Activated naive CD8-positive, alpha-beta T cell (primary cell): ENCODE measurements at regions not wholly inside any gene's neighbourhood (a gene's known extent, or its start where the extent isn't known, plus 50 kb on each side); places are given as distances from the start of the nearest gene placed in this dataset.

Experiments used
- H3K27ac Mint-ChIP-seq: one replicate; pipeline ENCODE4 v1.8.0; 2021; ENCODE audit warnings: mixed read lengths
- H3K27me3 Mint-ChIP-seq: one replicate; pipeline ENCODE4 v1.8.0; 2021; ENCODE audit warnings: mixed read lengths
- H3K36me3 Mint-ChIP-seq: one replicate; pipeline ENCODE4 v1.8.0; 2021; ENCODE audit warnings: mixed read lengths
- H3K4me1 Mint-ChIP-seq: one replicate; pipeline ENCODE4 v1.8.0; 2021; ENCODE audit warnings: low read depth, mixed read lengths
- H3K4me3 Mint-ChIP-seq: one replicate; pipeline ENCODE4 v1.8.0; 2021; ENCODE audit warnings: mild to moderate bottlenecking, mixed read lengths
- H3K9me3 Mint-ChIP-seq: one replicate; pipeline ENCODE4 v1.8.0; 2021; ENCODE audit warnings: low read depth, mixed read lengths

DNA sequence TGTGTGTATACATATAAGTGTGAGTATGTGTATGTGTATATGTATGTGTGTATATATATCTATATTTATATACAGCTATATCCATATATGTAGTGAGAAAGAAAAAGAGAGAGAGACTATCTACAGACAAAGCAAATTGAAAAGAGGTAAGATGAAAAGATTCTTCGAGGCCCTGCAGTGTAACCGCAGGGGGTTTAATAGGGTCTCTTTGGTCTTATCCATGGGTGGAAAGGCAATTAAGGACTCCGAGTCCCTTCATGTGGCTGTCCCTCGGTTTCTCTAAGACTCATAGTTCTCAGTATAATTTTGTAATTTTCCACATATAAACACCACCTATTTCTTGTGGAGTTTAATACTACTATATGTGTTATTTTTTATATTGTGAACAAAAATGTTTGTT is 50.6 kb upstream of the JAZF1 start:
- Mint-ChIP-seq H3K4me1 (no peaks in the 10 kb centered on the region), H3K27ac (no peak overlapping the region), H3K4me3 (no peak overlapping the region), H3K36me3 (peaks cover 2% of the 10 kb centered on the region), H3K27me3 (peaks cover 9% of the 10 kb centered on the region), H3K9me3 (no peaks in the 10 kb centered on the region)

DNA sequence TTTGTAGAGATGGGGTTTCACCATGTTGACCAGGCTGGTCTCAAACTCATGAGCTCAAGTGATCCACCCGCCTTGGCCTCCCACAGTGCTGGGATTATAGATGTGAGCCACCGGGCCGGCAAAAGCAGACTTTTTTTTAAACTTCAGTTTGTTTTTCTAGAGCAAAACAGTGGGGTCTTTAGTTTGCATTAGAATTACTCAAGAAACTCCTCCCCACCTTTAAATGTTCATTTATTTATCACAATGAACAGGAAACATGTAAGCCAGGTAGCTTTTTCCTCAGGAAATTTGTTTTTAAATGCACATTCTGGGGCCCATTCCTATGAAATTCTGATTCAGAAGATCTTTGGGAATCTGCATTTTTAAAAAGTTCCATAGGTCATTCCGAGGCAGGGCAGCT is 56.0 kb upstream of the JAZF1 start:
- peaks cover 8% of the 10 kb centered on the region for H3K27me3 Mint-ChIP-seq
- no peak overlapping the region for H3K27ac Mint-ChIP-seq
- H3K4me1 Mint-ChIP-seq: peaks cover 9% of the 10 kb centered on the region
- H3K4me3 Mint-ChIP-seq: no peak overlapping the region
- H3K9me3 Mint-ChIP-seq: no peaks in the 10 kb centered on the region
- peaks cover 2% of the 10 kb centered on the region for H3K36me3 Mint-ChIP-seq

DNA sequence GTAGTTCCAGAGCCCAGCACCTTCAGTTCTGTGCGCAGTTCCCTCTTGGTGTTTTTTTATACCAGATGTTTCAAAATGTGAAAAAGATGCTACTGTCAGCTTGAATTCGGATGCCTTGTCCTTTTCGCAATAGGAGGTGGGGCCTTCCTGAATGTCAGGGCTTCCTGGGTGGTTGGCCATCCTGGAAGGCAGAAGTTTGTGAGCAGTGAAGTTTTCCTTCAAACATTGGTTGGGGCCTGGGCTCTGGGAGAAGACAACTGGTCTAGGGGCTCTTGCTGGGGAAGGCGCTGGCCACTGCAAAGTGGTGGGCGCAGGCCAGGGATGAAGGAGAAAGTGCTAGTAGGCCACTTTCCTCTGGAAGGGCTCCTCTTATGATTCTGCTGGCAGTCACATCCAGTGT is 56.8 kb upstream of the JAZF1 start:
- peaks cover 2% of the 10 kb centered on the region for H3K36me3 Mint-ChIP-seq
- peaks cover 9% of the 10 kb centered on the region for H3K4me1 Mint-ChIP-seq
- no peaks in the 10 kb centered on the region for H3K9me3 Mint-ChIP-seq
- peaks cover 7% of the 10 kb centered on the region for H3K27me3 Mint-ChIP-seq
- H3K27ac Mint-ChIP-seq: no peak overlapping the region
- H3K4me3 Mint-ChIP-seq: no peak overlapping the region

DNA sequence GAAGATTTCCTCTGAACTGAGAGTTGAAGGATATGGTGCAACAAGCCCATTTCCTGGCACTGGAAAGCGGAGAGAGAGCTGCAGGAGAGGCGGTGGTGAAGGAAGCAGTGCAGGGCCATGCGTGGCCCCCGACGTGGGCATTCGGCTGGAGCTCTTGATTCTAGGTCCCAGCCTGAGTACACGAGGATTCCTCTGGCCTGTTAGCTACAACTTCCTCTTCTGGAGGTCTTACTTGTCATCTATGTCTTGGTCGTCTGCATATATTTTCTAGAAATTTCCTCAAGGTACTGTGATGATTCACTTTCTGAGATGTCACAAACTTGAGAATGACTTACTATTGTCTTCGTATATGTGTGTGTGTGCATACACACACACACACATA is 59.2 kb upstream of the JAZF1 start:
- H3K27ac Mint-ChIP-seq: peak overlapping the region; percentile 64
- H3K9me3 Mint-ChIP-seq: no peaks in the 10 kb centered on the region
- H3K27me3 Mint-ChIP-seq: peaks cover 5% of the 10 kb centered on the region
- H3K4me3 Mint-ChIP-seq: no peak overlapping the region
- peaks cover 9% of the 10 kb centered on the region for H3K4me1 Mint-ChIP-seq
- peaks cover 2% of the 10 kb centered on the region for H3K36me3 Mint-ChIP-seq

DNA sequence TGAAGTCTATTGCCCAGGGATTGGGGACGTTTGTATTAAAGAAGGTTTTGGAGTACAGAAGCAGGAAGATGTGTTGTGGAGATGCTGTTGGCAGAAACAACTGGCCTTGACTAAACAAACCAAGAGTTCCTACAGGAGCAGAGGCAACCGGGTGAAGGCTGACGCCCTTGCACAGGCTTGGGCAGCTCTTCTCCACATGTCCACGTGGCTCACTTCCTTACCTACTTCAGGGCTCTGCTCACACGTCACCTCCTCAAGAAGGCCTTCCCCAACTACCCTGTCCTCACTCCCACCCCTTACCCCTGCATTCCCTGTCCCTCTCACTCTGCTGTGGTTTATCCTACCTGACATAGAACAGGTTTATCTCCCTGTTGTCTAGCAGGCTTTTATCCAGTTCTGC is 59.9 kb upstream of the JAZF1 start:
- peaks cover 4% of the 10 kb centered on the region for H3K27me3 Mint-ChIP-seq
- peaks cover 9% of the 10 kb centered on the region for H3K4me1 Mint-ChIP-seq
- no peaks in the 10 kb centered on the region for H3K9me3 Mint-ChIP-seq
- no peak overlapping the region for H3K27ac Mint-ChIP-seq
- H3K4me3 Mint-ChIP-seq: no peak overlapping the region
- peaks cover 2% of the 10 kb centered on the region for H3K36me3 Mint-ChIP-seq

DNA sequence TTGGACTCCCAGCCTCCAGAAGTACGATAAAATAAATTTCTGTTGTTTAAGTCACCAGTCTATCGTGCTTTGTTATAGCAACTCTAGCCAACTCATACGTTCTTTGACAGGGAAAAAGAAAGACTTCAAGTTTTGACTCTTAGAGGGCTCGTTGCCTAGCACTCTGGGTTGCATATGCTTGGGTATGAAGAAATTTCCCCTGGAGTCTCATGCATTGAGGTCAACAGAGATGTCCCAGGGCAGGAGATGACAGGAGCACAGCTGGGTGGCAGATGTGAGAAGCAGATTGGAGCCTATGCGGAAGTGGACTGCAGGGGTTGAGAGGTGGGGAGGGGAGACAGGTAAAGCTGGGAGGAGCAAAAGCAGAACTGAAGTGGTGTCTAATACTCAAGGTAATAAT is 63.3 kb upstream of the JAZF1 start:
- Mint-ChIP-seq H3K36me3 (no peaks in the 10 kb centered on the region), H3K4me1 (peaks cover 9% of the 10 kb centered on the region), H3K4me3 (no peak overlapping the region), H3K27ac (no peak overlapping the region), H3K9me3 (no peaks in the 10 kb centered on the region), H3K27me3 (peaks cover 2% of the 10 kb centered on the region)

DNA sequence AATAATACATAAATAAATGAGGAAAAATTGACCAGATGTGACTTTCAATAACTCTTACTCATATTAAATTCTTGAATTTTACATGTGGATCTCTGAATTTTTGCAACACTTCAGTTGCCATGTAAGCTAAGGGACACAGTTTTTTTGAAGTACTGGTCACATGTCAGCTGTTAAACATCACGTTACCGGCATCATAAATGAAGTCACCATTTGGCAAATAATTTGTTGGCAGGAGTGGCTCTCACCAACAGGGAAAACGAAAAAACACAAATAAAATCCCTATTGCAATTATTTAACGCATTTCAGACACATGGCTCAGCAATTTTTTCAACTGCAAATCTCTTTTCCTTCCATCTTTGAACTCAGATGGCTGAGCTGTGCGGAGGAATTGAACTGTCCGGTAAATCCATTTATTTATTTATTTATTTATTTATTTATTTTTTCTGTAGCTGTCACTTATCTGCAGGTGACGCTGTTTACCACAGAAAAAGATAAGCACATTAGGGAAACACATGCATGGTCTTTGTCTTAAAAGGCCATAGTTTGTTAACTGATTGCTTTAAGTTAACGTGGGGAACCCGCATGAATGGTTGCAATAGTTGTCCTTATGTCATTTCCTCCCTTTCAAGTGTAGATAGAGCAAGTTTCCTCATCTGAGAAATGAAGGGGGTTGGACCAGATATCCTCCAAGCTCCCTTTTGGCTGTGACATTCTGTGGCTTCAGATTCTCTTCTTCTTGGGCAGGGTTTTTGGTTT is 64.7 kb upstream of the JAZF1 start:
- Mint-ChIP-seq H3K9me3 (no peaks in the 10 kb centered on the region), H3K27ac (no peak overlapping the region), H3K4me3 (no peak overlapping the region), H3K36me3 (no peaks in the 10 kb centered on the region), H3K4me1 (no peaks in the 10 kb centered on the region), H3K27me3 (peaks cover 2% of the 10 kb centered on the region)

DNA sequence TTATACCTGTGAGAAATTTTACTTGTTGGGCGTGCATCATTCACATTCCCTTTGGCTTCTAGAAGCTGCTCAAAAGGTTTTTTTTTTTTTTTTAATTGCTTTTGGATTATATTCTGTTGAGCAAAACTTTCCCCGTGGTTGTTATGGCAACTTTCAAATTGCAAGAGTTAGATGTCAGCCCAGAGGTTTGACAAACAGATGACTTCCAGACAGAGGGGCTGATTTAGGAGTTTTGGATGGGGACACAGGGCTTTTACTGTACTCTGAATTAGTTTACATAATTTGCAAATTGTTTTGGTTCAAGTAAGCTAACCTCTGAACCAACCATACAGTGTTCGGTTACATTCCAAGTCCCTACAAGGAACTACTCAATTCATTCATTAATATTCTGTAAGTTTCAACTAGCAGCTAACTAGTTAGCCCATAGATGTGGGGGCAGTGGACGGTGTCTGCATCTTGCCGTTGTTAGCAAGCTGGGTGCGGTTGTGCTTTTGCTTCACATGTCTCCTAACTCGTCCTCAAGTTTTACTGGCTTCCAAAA is 66.4 kb upstream of the JAZF1 start:
- Mint-ChIP-seq H3K36me3 (no peaks in the 10 kb centered on the region), H3K27ac (no peak overlapping the region), H3K4me1 (no peaks in the 10 kb centered on the region), H3K27me3 (no peaks in the 10 kb centered on the region), H3K4me3 (no peak overlapping the region), H3K9me3 (no peaks in the 10 kb centered on the region)

DNA sequence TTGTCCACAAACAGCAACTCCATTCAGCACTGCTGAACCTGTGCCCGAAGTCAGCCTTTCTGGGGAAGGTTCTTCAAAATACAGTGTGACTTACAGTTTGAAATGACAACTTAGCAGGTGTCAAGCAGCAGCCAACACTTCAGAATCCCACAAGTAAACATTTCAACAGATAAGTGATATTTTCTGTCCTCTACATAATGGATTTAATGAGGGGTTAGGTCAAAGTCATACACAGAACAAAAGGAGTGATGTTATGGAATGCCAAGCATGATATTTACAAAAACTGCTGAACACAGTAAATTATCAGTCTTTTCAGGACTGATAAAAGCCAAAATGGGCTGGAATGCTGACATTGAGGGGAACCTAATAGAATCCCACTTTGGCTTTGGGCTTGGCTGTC is 77.6 kb upstream of the JAZF1 start:
- Mint-ChIP-seq H3K9me3 (no peaks in the 10 kb centered on the region), H3K4me3 (no peak overlapping the region), H3K27me3 (peaks cover 13% of the 10 kb centered on the region), H3K4me1 (no peaks in the 10 kb centered on the region), H3K36me3 (no peaks in the 10 kb centered on the region), H3K27ac (no peak overlapping the region)

DNA sequence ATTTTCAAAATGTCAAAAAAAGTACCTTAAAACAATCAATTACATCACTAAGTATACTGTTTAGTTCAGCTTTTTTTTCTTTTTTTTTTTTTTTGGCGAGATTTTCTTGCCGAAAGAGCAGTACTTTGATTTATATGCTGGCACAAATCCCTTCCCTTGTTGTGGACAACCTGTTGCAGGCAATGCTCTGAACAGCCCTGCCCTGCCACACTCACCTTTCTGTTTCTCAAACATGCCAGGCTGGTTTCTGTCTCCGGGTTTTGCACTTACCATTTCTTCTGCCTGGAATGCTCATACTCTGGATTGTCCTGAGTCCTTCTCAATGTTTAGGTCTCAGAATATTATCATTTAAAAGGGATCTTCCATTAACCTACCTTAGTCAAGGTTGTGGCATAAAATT is 80.4 kb upstream of the JAZF1 start:
- Mint-ChIP-seq H3K4me3 (no peak overlapping the region), H3K9me3 (no peaks in the 10 kb centered on the region), H3K36me3 (no peaks in the 10 kb centered on the region), H3K27ac (no peak overlapping the region), H3K4me1 (no peaks in the 10 kb centered on the region), H3K27me3 (peaks cover 13% of the 10 kb centered on the region)

DNA sequence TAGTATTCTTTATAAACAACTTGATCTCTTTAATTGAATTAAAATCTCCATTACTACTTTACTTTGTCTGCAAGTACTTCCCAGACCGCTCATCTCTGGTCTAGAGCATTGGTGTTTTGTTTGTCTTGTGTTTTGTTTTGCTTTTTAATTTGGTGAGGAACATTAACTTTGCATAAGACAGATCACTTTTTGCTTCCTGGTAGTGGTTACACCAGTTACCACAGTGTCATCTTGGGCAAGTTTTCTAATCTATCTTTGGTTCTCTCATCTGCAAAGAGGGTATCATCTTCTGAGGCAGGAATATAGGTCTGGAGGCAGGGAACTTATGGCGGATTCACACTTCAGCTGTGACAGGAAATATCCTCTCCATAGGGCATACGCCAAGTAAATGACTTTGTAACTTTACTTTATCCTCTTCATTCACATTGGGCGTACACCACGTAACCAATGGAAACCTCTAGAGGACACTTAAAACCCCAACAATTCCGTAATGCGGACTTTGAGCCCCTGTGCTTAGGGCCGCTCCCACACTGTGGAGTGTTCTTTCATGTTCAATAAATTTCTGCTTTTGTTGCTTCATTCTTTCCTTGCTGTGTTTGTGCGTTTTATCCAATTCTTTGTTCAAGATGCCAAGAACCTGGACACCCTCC is 83.2 kb upstream of the JAZF1 start:
- H3K27ac Mint-ChIP-seq: no peak overlapping the region
- no peaks in the 10 kb centered on the region for H3K9me3 Mint-ChIP-seq
- H3K4me1 Mint-ChIP-seq: no peaks in the 10 kb centered on the region
- H3K4me3 Mint-ChIP-seq: no peak overlapping the region
- peaks cover 11% of the 10 kb centered on the region for H3K27me3 Mint-ChIP-seq
- H3K36me3 Mint-ChIP-seq: no peaks in the 10 kb centered on the region

DNA sequence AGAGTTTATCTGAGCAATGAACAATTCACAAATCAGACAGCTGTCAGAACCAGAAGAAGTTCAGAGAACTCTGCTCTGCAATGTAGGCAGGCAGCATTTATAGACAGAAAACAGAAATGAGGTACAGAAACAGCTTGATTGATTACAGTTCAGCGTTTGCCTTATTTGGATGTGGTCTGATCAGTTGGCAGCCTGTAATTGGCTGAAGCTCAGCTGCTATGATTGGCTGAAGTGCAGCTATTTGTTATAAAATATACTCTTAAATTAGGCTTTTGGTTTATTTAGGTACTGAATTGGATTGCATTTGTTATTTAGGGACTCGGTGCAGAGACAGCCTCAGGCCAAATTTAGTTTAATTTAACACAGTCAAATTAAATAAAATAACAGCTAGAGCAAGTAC is 85.8 kb upstream of the JAZF1 start:
- H3K36me3 Mint-ChIP-seq: no peaks in the 10 kb centered on the region
- no peak overlapping the region for H3K27ac Mint-ChIP-seq
- H3K4me1 Mint-ChIP-seq: peaks cover 7% of the 10 kb centered on the region
- H3K9me3 Mint-ChIP-seq: no peaks in the 10 kb centered on the region
- no peak overlapping the region for H3K4me3 Mint-ChIP-seq
- peaks cover 10% of the 10 kb centered on the region for H3K27me3 Mint-ChIP-seq

DNA sequence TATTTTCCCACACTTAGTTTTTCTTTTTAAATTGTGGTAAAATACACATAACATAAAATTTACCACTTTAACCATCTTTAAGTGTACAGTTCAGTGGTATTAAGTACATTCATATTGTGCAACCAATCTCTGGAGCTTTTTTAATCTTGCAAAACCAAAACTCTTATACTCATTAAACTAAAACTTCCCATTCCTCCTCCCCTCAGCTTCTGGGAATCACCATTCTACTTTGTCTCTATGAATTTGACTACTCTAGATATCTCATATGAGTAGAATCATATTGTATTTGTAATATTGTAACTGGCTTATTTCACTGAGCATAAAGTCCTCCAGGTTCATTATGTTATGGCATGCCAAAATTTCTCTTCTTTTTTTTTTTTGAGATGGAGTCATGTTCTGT is 86.4 kb upstream of the JAZF1 start:
- Mint-ChIP-seq H3K4me1 (peaks cover 7% of the 10 kb centered on the region), H3K9me3 (no peaks in the 10 kb centered on the region), H3K4me3 (no peak overlapping the region), H3K36me3 (no peaks in the 10 kb centered on the region), H3K27ac (no peak overlapping the region), H3K27me3 (peaks cover 10% of the 10 kb centered on the region)

DNA sequence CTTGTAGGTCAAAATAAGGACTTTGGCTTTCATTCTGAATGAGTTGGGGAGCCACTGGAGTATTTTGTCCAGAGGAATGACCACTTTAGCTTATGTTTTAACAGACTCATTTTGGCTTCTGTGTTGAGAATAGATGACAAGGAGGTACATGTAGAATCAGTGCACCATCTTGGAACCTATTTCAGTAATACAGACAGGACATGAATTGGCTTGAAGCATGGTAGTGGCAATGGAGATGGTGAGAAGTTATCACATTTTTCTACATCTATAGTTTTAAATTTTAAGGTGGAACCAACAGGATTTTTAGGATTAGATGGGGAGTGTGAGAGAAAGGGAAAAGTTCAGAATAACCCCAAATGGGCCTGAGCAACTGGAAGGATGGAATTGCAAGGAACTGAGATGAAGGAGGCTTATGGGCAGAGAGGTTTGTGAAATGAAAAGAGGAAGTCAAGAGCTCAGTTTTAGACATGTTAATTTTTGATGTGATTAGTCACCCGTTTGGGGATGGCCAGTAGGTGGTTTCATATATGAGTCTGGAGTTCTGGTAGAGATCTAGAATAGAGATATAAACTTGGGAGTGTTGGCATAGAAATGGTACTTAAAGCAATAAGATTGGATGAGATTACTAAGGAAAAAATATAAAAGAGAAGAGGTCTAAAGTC is 89.2 kb upstream of the JAZF1 start:
- Mint-ChIP-seq H3K4me1 (peaks cover 12% of the 10 kb centered on the region), H3K27ac (no peak overlapping the region), H3K4me3 (no peak overlapping the region), H3K27me3 (peaks cover 10% of the 10 kb centered on the region), H3K9me3 (peaks cover 5% of the 10 kb centered on the region), H3K36me3 (peaks cover 3% of the 10 kb centered on the region)

DNA sequence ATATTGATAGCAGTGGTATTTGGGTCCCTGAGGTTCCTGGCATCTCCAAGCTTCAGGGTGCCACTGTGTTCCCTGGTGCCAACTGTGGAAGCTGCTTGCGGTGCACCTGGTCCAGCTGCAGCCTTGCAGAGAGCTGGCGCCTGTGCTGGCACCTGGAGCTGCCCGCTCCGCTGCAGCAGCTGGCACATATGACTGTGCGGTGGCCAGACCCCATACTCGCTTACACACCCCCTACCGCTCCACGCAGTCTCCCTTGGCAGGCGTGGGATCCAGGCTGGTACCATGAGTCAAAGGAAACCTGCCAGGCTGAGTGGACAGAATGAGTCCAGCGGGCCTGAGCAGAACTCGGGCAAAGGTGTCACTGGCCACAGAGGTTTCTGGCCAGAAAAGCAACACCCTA is 89.9 kb upstream of the JAZF1 start:
- Mint-ChIP-seq H3K36me3 (peaks cover 3% of the 10 kb centered on the region), H3K27ac (no peak overlapping the region), H3K4me1 (peaks cover 12% of the 10 kb centered on the region), H3K4me3 (no peak overlapping the region), H3K27me3 (peaks cover 10% of the 10 kb centered on the region), H3K9me3 (peaks cover 5% of the 10 kb centered on the region)
